ENCODE measurements at regions not wholly inside any gene's neighbourhood (a gene's known extent, or its start where the extent isn't known, plus 50 kb on each side); places are given as distances from the start of the nearest gene placed in this dataset.

DNA sequence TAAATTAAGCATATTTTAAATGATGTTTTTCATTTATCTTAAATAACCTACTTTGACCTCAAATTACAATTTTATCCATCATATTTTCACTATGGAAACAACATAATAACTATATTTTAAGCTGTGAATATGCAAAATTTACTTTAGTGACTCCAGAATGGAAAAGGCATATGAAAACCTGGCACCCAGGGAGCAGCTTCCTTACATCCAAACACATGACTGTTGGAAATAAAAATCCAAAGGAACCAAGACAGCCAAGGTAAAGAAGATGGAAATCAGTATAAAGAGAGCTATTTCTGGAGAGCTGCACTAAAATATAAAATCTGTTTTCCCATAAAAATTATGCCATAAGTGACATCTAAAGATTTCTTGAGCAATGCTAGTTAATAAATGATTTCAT is 140.3 kb upstream of the FTMT start:
- Histone ChIP-seq H3K36me3 (replicated peaks in 1 of 2; ENCODE audit: control insufficient read depth in 1 of 2, insufficient read depth in 2 of 2, low read length in 2 of 2) (no peaks in the 10 kb centered on the region), H4K20me1 (ENCODE audit: insufficient read depth, low read length) (no peaks in the 10 kb centered on the region), H2AFZ (ENCODE audit: low read length) (no peak overlapping the region), H3K4me1 (ENCODE audit: insufficient read depth, low read length) (no peaks in the 10 kb centered on the region), H3K9me3 (ENCODE audit: low read length) (no peaks in the 10 kb centered on the region; the same call in 1 of the 2 replicates), H3K4me2 (ENCODE audit: low read depth, low read length) (no peak overlapping the region), H3K9ac (ENCODE audit: insufficient read depth, low read depth, low read length) (no peak overlapping the region), H3K27me3 (ENCODE audit: control insufficient read depth in 1 of 2, insufficient read depth in 2 of 2, low read length in 2 of 2) (no peaks in the 10 kb centered on the region), H3K27ac (ENCODE audit: extremely low read length, insufficient read depth, low read length) (no peak overlapping the region), H3K4me3 (replicated peaks in 1 of 3; ENCODE audit: insufficient read depth in 1 of 3, low read depth in 2 of 3, low read length in 3 of 3) (no peak overlapping the region), H3K79me2 (ENCODE audit: insufficient read depth, low read length) (no peaks in the 10 kb centered on the region)
- CTCF ChIA-PET (ENCODE audit: low intra/inter-chr PET ratio, low total read pairs), result no interaction called here
- no peak for FAIRE-seq
- POLR2A ChIA-PET, result no interaction called here
- no TSS peak for BruUV-seq (replicated peaks)
- intact Hi-C loops (cut with micrococcal nuclease; ENCODE audit: unreplicated experiment) (no loop called here), in situ Hi-C loops (cut with HindIII; ENCODE audit: extremely low pct_ligation_motif_present, low pct_unique_long_range_greater_than_20kb) (no loop called here)
- no peak for ATAC-seq
- no peak for DNase-seq (ENCODE audit: low spot score)
- TF ChIP-seq, protein P1, sequence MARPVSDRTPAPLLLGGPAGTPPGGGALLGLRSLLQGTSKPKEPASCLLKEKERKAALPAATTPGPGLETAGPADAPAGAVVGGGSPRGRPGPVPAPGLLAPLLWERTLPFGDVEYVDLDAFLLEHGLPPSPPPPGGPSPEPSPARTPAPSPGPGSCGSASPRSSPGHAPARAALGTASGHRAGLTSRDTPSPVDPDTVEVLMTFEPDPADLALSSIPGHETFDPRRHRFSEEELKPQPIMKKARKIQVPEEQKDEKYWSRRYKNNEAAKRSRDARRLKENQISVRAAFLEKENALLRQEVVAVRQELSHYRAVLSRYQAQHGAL (CRISPR knock-in tag; IDR thresholded peaks at IDR 0.05; ENCODE audit: not compliant biosample characterization), result no peak
- TF ChIP-seq, protein P2, sequence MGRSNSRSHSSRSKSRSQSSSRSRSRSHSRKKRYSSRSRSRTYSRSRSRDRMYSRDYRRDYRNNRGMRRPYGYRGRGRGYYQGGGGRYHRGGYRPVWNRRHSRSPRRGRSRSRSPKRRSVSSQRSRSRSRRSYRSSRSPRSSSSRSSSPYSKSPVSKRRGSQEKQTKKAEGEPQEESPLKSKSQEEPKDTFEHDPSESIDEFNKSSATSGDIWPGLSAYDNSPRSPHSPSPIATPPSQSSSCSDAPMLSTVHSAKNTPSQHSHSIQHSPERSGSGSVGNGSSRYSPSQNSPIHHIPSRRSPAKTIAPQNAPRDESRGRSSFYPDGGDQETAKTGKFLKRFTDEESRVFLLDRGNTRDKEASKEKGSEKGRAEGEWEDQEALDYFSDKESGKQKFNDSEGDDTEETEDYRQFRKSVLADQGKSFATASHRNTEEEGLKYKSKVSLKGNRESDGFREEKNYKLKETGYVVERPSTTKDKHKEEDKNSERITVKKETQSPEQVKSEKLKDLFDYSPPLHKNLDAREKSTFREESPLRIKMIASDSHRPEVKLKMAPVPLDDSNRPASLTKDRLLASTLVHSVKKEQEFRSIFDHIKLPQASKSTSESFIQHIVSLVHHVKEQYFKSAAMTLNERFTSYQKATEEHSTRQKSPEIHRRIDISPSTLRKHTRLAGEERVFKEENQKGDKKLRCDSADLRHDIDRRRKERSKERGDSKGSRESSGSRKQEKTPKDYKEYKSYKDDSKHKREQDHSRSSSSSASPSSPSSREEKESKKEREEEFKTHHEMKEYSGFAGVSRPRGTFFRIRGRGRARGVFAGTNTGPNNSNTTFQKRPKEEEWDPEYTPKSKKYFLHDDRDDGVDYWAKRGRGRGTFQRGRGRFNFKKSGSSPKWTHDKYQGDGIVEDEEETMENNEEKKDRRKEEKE (IDR thresholded peaks at IDR 0.05), result no peak
- TF ChIP-seq, protein P3, sequence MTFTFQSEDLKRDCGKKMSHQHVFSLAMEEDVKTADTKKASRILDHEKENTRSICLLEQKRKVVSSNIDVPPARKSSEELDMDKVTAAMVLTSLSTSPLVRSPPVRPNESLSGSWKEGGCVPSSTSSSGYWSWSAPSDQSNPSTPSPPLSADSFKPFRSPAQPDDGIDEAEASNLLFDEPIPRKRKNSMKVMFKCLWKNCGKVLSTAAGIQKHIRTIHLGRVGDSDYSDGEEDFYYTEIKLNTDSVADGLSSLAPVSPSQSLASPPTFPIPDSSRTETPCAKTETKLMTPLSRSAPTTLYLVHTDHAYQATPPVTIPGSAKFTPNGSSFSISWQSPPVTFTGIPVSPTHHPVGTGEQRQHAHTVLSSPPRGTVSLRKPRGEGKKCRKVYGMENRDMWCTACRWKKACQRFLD (CRISPR knock-in tag; IDR thresholded peaks at IDR 0.05; ENCODE audit: borderline replicate concordance), result no peak
- TF ChIP-seq, protein P4, sequence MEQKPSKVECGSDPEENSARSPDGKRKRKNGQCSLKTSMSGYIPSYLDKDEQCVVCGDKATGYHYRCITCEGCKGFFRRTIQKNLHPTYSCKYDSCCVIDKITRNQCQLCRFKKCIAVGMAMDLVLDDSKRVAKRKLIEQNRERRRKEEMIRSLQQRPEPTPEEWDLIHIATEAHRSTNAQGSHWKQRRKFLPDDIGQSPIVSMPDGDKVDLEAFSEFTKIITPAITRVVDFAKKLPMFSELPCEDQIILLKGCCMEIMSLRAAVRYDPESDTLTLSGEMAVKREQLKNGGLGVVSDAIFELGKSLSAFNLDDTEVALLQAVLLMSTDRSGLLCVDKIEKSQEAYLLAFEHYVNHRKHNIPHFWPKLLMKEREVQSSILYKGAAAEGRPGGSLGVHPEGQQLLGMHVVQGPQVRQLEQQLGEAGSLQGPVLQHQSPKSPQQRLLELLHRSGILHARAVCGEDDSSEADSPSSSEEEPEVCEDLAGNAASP (CRISPR knock-in tag; IDR thresholded peaks at IDR 0.05; ENCODE audit: borderline replicate concordance), result no peak
